ENCODE measurements at regions not wholly inside any gene's neighbourhood (a gene's known extent, or its start where the extent isn't known, plus 50 kb on each side); places are given as distances from the start of the nearest gene placed in this dataset.

DNA sequence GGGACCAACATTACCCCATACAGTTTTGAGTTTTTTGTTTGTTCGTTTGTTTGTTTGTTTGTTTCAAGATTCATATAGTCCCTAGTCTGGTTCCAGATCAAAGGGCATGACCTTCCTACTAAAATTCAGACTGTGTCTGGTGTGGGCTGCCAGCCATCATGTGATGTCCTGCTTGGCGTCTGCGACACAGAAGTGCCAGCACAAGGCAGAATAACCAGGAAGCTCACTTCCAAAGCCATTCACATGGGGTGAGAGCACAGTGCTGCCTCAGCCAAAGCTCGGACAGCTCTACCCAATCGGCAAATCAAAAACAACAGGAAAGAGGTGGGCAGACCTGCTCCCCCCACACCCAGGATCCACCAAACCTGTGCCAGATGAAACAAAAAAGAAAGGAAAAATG lies 142.6 kb upstream of the THBS1 start:
- DNase-seq = no peak

DNA sequence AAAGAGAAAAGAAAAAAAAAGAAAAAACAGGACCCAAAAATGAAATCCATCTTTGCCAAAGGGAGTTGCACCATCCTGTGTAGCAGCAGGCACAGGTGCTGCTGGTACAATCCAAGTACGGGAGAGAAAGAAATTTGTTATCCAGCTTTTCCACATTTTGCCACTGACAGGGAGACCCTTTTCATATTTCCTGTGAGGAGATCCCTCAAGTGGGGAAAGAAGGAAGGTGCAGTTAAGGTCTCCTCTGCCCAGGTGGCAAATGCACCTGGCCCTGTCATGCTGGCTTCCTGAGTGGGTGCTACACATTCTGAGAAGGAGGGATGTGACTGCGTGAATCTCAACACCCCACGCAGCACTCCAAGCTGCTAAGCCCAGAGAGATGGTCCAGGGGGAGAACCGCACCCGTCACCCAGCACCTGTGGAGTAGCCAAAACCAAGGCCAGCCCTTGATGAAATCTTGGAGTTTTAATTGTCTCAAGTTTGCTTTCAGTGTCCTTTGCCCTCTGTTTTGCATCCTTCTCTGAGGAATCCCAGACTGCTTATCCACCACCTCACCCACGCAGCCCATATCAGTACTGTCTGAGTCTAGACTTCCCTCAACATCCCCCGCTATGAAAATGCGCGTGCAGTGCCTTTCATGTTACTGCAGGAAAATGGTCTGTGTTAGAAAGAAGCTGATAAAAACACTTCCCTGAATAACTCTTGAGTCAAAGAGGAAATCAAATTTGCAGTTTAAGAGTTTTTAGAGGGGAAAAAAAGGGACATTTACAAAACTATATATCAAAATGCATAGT lies 141.9 kb upstream of the THBS1 start:
- no peak for DNase-seq

DNA sequence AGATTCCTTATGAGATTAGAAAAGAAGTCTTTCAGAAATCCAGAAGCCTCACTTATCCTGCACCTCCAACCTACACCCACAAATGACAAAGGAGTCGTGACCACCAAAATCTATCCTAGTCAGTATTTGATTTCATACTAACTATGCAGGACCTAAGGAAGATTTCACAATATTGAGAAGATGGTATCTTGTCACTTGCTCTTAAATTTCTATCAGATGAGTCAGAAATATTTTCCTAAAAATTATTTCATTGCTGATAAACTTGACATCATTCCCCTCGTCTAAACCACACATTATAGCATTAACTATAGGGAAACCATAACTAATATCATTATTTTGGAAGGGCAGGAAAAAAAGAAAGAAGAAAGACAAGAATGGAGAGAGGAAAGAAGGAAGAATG lies 138.0 kb upstream of the THBS1 start:
- DNase-seq = no peak

DNA sequence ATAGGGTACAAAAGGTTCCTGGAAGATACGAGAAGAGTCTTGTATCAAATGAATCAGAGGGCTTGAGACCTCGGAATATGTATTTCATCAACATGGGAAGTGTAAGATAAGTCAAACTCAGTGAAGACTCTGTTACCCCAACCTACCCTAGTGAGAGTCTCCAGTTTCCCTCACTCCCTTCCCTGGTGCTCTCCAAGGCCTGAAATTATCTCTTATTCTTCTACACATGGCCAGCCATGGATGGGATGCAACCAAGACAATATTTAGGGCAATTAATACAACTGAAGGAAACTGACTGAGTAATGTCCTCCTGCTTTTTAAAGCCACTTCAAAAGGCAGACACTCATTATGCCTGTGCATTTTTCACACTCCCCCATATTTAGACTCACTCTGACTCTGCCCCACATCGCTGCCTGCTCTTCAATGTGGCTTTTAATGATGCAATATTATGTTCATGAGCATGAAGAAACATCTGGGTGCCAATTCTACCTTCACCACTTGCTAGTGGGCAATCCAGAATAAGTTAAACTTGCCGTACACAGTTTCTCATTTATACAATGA lies 137.1 kb upstream of the THBS1 start:
- no peak for DNase-seq

DNA sequence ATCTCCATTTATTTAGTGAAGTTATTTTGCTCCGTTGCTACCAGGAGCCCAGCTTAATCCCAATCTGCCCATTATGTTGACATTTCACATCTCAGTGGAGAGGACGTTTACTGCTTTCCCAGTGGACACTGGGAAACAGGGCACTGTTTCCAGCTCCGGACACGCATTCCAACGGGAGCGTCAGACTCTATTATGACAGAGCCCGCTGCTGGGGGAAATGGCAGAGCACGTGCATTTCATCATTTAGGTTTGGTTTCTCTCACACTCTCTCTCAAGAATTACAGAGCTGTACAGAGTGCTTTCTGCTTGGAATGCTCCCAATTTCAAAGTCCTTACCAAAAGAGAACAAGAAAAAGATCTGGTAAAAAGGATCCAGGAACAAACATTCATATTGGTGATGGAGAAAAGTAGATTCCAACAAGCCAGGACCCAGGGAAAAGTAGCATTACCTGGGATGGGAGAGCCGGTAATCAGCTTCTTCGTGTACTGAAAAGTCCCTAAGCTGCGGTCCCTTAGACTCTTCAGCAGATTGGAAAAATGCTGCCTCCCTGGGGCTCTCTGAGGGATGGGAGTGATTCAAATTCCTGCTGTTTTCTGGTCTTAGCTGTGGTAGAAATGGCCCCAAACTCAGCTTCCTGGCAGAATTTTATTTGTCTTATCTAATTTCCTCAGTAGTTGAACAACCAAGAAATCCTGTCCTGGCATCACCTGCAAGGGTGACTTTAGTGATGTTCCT lies 136.0 kb upstream of the THBS1 start:
- DNase-seq = no peak

DNA sequence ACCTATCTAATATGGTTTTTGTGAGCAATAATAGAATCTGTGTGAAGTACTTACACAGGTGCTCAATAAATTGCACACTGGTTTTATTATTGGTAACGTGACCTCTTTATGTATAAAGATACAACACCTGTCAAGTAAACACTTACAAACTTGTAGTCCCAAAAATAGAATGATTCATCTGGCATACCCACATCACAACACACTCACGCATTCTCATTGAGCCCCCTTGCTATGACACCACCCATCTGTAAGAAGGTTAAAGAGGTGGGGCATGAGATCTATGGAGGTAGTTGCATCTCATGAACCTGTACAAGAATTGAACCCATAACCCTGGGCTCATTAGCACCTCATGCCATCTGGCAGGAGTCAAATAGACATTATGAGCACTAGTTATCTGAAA lies 134.9 kb upstream of the THBS1 start:
- no peak for DNase-seq

DNA sequence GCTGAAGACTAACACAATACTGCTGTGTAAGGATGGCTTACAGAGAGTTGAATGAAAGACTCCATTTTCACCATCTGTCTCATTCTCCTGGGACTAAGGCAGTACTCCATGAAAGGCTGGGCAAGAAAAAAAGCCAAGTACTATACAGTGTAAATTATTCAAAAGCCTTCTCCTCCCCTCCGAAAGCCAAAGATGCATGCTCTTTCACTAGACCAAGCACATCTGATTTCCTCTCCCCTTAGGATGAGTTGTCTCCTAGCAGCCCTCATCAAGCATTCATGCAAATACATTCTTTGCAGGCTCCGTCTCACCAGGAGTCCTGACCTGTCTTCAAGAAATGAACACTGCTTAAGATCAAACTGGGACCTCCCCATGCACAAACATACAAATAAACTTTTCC lies 133.5 kb upstream of the THBS1 start:
- no peak for DNase-seq

DNA sequence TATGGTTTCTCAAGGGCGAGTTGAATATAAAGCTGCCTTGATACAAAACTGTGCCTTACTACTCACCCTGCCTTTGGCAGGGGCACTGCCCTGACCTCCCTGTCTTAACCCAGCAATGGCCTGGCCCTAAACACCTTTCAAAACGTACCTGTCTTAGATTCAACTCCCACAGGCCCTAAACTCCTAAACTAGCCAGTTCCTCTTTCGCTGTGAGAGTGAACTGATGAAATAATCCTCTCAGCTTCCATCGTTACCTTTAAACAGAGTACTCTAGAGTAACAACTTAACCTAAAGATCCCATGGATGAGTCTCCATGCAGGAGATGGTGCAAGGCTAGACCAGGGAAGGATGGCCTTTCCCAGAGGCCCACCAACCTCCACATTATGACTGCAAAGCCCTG lies 133.0 kb upstream of the THBS1 start:
- DNase-seq = no peak

DNA sequence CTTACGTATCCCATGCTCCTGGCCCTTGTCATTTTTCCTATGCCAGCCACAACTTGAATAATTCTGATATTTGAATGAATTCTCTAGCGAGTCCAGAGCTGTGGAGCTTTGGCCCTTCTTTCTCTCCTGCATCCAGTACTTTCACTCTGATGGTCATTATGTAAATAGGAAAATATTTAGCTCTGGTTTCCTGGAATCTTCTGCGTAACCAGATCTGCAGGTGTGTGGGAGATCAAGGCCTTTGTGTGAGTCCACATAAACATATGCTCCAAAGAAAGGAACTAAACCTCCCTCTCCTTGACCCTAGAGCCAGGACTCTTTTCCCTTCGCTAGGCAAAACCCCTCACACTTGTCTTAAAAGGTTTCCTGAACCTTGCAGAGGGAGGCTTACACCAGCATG lies 132.5 kb upstream of the THBS1 start:
- no peak for DNase-seq

DNA sequence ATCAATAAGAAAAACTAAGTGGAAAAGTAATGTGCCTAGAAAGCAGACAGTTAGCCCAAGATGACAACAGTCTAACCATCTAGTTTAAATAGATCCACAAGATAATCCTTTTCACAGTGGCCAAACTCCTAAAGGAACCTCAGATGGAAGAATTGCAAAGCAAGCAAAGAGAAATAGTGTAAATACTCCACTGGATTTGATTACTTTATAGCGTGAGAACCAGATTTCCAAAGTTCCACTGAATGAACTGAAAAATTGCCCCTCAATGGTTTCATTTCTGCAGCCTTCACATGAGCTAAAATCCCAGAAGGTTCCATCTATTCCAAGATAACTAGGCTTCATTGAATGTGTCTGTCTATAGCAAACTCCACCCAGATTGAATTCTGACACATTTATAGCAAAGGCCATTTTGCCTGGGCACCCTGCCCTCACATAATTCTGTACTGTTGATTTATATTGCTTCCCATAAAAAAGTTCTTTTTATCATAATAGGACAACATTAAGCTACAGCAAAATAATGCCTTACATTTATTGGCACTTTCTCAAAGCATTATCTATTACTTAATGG lies 129.7 kb upstream of the THBS1 start:
- DNase-seq = no peak

DNA sequence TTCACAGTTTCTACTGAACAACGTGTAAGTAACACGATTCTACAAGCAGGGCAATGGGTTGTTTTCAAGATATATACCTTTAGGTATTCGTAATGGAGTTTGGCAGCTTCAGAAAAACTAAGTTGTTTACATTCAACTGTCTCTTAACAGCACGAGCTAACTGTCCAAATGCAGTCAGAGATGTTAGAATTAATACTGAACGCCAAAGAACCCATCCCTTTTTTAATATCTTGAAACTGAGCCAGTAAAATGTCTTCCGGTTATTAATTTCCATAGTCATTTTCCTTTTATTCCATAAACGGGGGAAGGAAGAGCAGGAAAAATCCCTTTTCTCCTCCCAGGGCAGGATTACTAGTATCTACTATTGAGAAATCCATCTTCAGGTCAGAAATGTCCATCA lies 129.0 kb upstream of the THBS1 start:
- no peak for DNase-seq

DNA sequence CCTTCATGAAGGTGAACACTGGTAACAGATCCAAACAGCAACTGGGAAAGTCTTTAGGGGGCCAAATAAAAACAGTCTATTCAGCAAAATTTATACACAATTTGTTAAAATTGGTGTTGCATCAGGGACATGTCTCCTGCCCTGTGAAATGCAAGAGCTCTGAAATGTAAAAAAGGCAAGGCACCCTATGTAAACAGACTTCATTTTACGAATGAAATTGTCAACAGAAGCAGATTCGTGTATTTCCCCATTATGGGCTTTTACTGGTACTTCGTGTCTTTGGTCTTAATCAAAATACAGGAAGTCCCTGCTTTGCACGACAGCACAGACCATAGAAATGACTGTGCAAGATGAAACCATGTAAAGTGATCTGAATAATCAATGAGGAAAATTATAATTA lies 127.3 kb upstream of the THBS1 start:
- DNase-seq = no peak

DNA sequence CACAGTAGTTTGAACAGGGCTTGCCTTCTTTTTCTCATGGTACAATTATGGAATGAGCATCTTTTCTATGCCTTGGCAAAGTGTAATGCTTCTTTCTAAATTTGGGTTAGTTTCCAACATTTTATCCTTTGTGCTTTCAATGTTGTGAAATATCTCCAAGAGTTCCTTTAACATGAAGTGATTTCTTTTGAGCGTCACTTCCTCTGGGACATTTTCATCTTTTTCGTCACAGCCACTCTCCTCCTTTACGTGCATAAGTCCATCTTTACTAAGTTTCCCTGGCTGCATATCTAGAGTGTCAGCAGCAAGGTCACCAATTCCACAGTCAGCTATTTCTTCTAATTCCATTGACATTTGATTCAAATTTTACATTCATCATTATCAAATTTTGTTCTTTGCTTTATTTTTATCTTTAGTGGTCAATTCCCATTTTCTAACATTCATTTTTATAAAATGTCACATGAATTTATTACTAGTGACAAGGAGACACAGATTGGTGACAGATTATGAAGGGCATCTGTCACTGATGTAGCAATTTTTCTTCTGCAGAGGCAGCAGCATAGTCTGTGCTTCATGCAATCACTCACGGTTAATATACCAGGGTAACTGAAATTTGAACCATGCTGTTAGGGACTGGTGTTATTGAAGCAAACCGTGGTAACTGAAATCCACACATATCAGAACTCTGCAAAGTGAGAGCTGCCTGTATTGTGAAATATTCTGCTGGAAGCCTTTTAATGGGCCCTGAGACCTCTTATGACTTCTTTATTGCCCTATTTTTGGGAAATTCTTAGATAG lies 126.5 kb upstream of the THBS1 start:
- DNase-seq = no peak

DNA sequence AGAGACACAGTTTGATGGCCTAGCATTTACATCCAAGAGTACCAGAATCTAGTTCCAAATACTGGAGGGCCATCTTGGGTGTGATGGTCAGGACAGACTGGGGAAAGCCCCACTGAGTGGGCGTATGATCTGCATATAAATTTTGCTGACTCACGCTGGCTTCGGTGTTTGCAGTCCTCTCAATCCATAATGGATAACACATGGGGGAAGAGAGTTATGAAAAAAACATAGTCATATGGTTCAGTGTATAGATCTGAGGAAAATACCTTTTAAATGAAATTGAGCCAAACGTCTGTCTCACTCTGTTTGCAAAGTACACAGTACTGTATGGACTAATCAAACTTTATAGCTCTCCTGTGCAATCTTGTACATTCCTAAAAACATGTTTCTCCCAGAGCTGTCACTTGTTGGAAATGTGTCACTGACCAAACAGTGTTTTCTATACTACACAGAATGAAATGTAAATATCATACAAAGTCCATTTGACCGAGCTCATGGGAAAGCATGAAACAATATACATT lies 125.3 kb upstream of the THBS1 start:
- no peak for DNase-seq

DNA sequence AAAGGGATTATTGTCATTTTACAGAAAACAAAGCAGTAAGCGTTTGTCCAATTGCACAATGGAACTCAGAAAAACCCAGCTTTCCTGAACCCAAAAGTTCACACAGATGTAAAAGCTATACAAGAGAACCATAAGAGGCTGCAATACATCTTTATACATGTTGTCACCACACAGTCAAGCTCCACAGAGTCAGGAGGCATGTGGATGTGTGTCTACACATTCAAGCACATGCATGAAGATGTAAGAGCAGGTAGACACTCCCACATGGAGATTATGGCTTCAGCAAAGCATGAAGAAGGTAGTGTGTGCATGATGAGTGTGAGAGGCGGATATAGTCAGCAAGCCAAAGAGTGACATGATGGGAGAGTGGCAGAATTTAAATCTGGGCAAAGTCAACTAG lies 124.7 kb upstream of the THBS1 start:
- DNase-seq = no peak

DNA sequence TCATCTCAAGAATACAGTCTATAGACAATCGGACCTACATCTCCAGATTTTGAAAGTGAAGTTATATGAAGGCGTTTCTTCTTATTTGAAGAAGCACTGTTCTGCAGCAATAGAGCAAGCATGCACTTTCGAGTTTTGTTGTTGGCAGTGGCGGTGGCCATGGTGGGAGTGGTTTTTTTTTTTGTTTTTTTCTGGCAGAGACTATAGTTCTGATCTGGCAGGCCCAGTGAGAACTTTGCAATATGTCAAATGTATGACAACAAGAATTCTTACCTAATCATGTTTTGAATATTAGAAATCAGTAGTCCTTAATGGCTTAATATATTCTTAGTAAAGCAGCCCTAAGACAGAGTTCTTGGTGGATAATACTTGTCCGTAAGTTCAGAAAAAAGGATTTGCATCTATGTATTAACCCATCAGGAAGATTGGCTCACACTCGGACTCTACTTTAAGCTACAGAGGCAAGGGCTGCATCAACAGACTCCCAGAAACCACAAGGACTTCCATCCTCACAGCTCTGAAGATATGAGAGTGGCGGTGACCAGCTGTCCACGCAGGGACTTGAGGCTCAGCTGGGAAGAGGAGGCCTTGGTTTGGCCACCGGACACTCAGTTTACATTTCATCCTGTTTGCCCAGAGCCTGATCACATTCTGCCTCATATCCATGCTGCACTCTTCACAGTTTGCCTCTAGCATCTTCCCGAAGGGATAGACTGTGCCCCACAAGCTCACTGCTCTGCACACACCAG lies 124.1 kb upstream of the THBS1 start:
- DNase-seq = no peak

DNA sequence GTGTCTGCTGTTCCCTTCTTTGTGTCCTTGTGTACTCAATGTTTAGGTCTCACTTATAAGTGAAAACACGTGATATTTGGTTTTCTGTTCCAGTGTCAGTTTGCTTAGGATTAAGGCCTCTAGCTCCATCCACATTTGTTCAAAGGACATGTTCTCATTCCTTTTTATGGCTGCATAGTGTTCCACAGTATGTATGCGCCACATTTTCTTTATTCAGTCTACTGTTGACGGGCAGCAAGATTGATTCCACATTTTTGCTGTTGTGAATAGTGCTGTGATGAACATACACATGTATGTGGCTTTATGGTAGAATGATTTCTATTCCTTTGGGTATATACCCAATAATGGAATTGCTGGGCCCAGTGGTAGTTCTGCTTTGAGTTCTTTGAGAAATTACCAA lies 122.7 kb upstream of the THBS1 start:
- no peak for DNase-seq

DNA sequence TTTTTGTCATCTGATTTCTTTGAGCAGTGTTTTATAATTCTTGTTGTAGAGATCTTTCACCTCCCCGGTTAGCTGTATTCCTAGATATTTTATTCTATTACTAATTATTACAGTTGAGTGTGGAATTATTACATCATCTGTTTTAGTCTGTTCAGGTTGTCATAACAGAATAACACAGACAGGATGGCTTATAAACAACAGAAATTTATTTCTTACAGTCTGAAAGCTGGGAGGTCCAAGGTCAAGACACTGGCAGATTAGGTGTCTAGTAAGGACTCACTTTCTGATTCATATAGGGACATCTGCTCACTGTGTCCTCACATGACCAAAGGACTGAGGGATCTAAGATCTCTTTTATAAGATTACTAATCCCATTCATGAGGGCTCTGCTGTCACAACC lies 121.3 kb upstream of the THBS1 start:
- no peak for DNase-seq

DNA sequence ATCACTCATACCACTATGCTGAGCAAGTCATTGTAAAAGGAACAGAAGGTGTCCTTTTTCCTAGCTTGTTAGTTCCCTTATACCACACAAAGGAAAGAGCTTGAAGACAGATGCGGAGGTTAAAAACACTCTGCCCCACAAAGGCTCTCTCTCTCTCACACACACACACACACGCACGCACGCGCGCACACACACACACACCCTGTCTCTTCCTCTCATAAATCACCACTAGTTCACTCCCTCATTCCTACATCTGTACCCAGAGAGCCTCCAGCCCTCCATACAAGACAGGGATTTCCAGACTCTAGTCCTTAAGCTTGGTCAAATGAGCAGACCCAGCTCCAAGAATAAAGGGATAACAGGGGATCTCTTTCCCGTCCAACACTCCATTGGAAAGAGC lies 120.1 kb upstream of the THBS1 start:
- no peak for DNase-seq

DNA sequence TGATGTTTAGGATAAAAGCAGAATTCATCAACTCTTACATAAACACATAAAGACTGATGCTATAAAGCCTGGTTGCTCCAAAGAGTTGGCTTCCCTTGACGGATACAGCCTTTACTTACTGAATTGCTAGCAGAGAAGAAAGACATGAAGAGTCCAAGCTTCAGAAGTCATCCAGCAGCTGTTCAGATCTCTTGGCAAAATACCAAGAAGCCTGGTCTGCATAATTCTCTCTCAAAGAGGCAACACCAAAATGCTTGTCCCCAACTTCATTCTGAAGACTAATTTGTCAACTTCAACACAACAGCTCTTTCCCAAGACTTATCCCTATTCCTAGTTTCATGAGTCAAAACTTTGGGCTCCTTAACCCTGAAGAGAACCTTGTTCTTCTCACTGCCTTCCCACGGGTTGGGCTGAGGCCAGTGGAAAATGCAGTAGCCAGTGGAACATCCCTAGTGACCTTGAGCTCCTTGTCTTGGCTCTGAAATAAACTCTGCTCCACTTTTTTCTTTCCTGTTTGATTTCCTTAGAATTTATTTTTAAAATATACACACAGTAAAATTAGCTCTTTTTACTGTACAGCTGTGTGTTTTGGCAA lies 119.2 kb upstream of the THBS1 start:
- DNase-seq = no peak

DNA sequence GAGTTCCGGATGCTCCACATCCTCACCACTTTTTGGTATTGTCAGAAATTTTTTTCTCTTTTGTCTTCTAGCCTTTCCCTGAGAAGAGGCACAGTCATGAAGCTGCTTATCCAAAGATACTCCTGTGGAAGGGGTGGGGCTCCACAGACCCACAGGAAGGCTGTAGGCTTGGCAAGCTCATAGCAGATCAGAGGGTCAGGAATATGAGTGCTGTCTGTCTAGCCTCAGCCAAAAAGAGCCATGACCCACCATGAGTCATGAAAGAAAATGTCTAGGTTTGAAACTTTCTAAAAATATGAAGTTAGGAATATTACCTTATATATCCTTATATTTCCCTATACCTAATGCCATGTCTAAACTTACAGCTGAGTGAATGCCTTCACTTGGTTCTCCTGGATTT lies 118.2 kb upstream of the THBS1 start:
- DNase-seq = no peak

All from effector CD8-positive, alpha-beta T cell (primary cell).